IPS DF 6.9 (cell line): ENCODE measurements at regions not wholly inside any gene's neighbourhood (a gene's known extent, or its start where the extent isn't known, plus 50 kb on each side); places are given as distances from the start of the nearest gene placed in this dataset.

Experiments
- DNase-seq: peaks from one replicate; pipeline ENCODE4 v3.0.0-alpha.2; 2013; ENCODE audit warnings: low read depth, low spot score
- H3K27ac ChIP-seq: one replicate; pipeline ENCODE4 v1.5.1; 2013; ENCODE audit warnings: low read length, control low read depth
- H3K27me3 ChIP-seq: 2 replicates; pipeline ENCODE4 v1.6.1; 2013; ENCODE audit warnings: mild to moderate bottlenecking, low read length; ENCODE audit not compliant: control insufficient read depth, insufficient read depth
- H3K36me3 ChIP-seq: 2 replicates; pipeline ENCODE4 v1.6.1; 2013; ENCODE audit warnings: low read length; ENCODE audit not compliant: control insufficient read depth, insufficient read depth
- H3K4me1 ChIP-seq: 2 replicates; pipeline ENCODE4 v1.6.1; 2013; ENCODE audit warnings: low read length; ENCODE audit not compliant: control insufficient read depth, insufficient read depth
- H3K4me3 ChIP-seq: 2 replicates; pipeline ENCODE4 v1.5.1; 2013; ENCODE audit warnings: mild to moderate bottlenecking, low read length
- H3K9me3 ChIP-seq: 2 replicates; pipeline ENCODE4 v1.6.1; 2013; ENCODE audit warnings: low read length, inconsistent platforms; ENCODE audit not compliant: control insufficient read depth, insufficient read depth
- WGBS: extraction: QIAGEN DNeasy Blood & Tissue Kit; methylation state at CpG from one replicate; pipeline ENCODE4 v1.1.7; 2013; ENCODE audit warnings: mixed read lengths, missing lambda C conversion rate; ENCODE audit not compliant: insufficient read length, insufficient coverage; 5-methylcytosine and 5-hydroxymethylcytosine counted together

GRCh38 chr2:108171657-108172056 lies 68.1 kb upstream of the SULT1C3 start:
- Histone ChIP-seq H3K27ac (no peak overlapping the region), H3K4me3 (no peak overlapping the region), H3K27me3 (no peaks in the 10 kb centered on the region), H3K4me1 (no peaks in the 10 kb centered on the region), H3K9me3 (no peaks in the 10 kb centered on the region), H3K36me3 (no peaks in the 10 kb centered on the region)
- no peak for DNase-seq
- no CpG with 5 or more reads among the region's 3 CpGs for WGBS

GRCh38 chr2:108182489-108182888 lies 57.3 kb upstream of the SULT1C3 start:
- Histone ChIP-seq H3K4me1 (no peaks in the 10 kb centered on the region), H3K27ac (no peak overlapping the region), H3K4me3 (no peak overlapping the region), H3K27me3 (no peaks in the 10 kb centered on the region), H3K9me3 (no peaks in the 10 kb centered on the region), H3K36me3 (no peaks in the 10 kb centered on the region)
- no peak for DNase-seq
- no CpG with 5 or more reads among the region's 7 CpGs for WGBS

GRCh38 chr2:108184419-108184818 lies 55.3 kb upstream of the SULT1C3 start:
- H3K9me3 ChIP-seq = no peaks in the 10 kb centered on the region
- H3K4me3 ChIP-seq = no peak overlapping the region
- no peaks in the 10 kb centered on the region for H3K36me3 ChIP-seq
- H3K27ac ChIP-seq = no peak overlapping the region
- no peaks in the 10 kb centered on the region for H3K4me1 ChIP-seq
- no CpG with 5 or more reads among the region's 2 CpGs for WGBS
- no peak for DNase-seq
- H3K27me3 ChIP-seq = no peaks in the 10 kb centered on the region

- no peaks in the 10 kb centered on the region for H3K27me3 ChIP-seq
- H3K9me3 ChIP-seq = no peaks in the 10 kb centered on the region
- no peak overlapping the region for H3K4me3 ChIP-seq
- DNase-seq = no peak
- H3K36me3 ChIP-seq = no peaks in the 10 kb centered on the region
- H3K27ac ChIP-seq = no peak overlapping the region
- H3K4me1 ChIP-seq = no peaks in the 10 kb centered on the region
- WGBS = no CpG with 5 or more reads among the region's 1 CpG
These were observed 50.5 kb upstream of the SULT1C3 start for GRCh38 chr2:108189316-108189715.
